Astrocyte (in vitro differentiated cells and primary cell): ENCODE measurements at regions not wholly inside any gene's neighbourhood (a gene's known extent, or its start where the extent isn't known, plus 50 kb on each side); places are given as distances from the start of the nearest gene placed in this dataset.

Experiments
- EZH2 ChIP-seq: IDR thresholded peaks from 2 replicates; pipeline ENCODE4 v1.6.1; 2012; ENCODE audit warnings: mild to moderate bottlenecking, low read length, inconsistent platforms; ENCODE audit not compliant: insufficient read depth
- TF ChIP-seq, protein P1 (sequence below): IDR thresholded peaks from 2 replicates; pipeline ENCODE4 v1.5.1; 2011; ENCODE audit warnings: low read depth, mild to moderate bottlenecking, inconsistent platforms, low read length, moderate library complexity; ENCODE audit not compliant: insufficient read depth

DNA sequence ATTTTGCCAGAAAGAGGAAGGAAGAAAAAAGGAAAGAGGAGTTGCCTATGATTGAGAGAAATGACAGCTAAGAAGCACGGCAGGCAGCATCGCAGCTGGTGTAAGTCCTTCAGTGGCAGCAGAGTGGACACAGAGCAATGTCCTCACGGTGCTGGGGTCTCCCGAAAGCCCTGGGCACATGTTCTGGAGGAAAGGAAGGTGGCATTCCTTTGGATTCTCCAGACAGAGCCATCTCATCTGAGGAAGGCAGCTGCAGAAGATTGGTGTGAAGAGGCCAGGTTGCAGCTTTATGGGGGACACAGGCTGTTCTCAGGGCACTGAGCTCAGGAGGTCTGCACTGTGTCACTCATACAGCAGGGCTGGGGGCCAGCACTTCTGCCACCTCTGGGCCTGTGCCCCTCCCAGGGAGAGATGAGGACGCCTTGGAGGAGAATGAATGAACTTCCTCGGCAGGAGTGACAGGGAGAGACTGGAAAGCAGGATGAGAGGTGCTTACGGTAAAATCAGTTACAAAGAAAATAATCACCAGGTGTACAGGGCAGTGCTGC lies 252.0 kb upstream of the MYT1L start:
- TF ChIP-seq EZH2: no peak
- TF ChIP-seq, protein P1, sequence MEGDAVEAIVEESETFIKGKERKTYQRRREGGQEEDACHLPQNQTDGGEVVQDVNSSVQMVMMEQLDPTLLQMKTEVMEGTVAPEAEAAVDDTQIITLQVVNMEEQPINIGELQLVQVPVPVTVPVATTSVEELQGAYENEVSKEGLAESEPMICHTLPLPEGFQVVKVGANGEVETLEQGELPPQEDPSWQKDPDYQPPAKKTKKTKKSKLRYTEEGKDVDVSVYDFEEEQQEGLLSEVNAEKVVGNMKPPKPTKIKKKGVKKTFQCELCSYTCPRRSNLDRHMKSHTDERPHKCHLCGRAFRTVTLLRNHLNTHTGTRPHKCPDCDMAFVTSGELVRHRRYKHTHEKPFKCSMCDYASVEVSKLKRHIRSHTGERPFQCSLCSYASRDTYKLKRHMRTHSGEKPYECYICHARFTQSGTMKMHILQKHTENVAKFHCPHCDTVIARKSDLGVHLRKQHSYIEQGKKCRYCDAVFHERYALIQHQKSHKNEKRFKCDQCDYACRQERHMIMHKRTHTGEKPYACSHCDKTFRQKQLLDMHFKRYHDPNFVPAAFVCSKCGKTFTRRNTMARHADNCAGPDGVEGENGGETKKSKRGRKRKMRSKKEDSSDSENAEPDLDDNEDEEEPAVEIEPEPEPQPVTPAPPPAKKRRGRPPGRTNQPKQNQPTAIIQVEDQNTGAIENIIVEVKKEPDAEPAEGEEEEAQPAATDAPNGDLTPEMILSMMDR: no peak
